Natural killer cell (primary cell): ENCODE measurements at regions not wholly inside any gene's neighbourhood (a gene's known extent, or its start where the extent isn't known, plus 50 kb on each side); places are given as distances from the start of the nearest gene placed in this dataset.
"Not testable (repeated sequence)": the region's sequence is repeated elsewhere in the genome, so short reads cannot be mapped to it uniquely, and the experiment has no call there.

ENCODE experiments used
- ATAC-seq, 3 donors: fragments of 150-1000 bp in 2 of 3; fragments of 200-7000 bp in 1 of 3; cut with Tn5 transposase; 1 replicate in 1 of 3; 2 replicates in 2 of 3; pipeline ENCODE4 v1.10.0; 2021; ENCODE audit warnings: mild to moderate bottlenecking in 2 of 3, moderate library complexity in 2 of 3
- DNase-seq, 2 donors: peaks; one replicate each; pipeline versions ENCODE4 v3.0.0 to v3.0.0-alpha.2; 2013 to 2021; ENCODE audit warnings: mixed read lengths in 1 of 2
- H3K27ac ChIP-seq: one replicate; pipeline ENCODE4 v1.5.1; 2013; ENCODE audit warnings: mild to moderate bottlenecking, low read length
- H3K27me3 ChIP-seq: one replicate; pipeline ENCODE4 v1.6.1; 2013; ENCODE audit warnings: low read length; ENCODE audit not compliant: control insufficient read depth, insufficient read depth
- H3K36me3 ChIP-seq: one replicate; pipeline ENCODE4 v1.6.1; 2013; ENCODE audit warnings: low read length; ENCODE audit not compliant: control insufficient read depth, insufficient read depth
- H3K4me1 ChIP-seq: one replicate; pipeline ENCODE4 v1.6.1; 2013; ENCODE audit warnings: low read length; ENCODE audit not compliant: control insufficient read depth, insufficient read depth
- H3K4me3 ChIP-seq: one replicate; pipeline ENCODE4 v1.5.1; 2013; ENCODE audit warnings: low read length
- H3K9me3 ChIP-seq: one replicate; pipeline ENCODE4 v1.6.1; 2013; ENCODE audit warnings: low read length; ENCODE audit not compliant: control insufficient read depth, insufficient read depth
- H3K27ac Mint-ChIP-seq, 2 donors: one replicate each; pipeline ENCODE4 v1.8.0; 2022; ENCODE audit warnings: mild to moderate bottlenecking in 2 of 2, mixed read lengths in 2 of 2, moderate library complexity in 1 of 2
- H3K27me3 Mint-ChIP-seq, 2 donors: one replicate each; pipeline ENCODE4 v1.8.0; 2022; ENCODE audit warnings: low read depth in 2 of 2, mixed read lengths in 2 of 2
- H3K36me3 Mint-ChIP-seq: one replicate; pipeline ENCODE4 v1.8.0; 2022; ENCODE audit warnings: mixed read lengths
- H3K4me1 Mint-ChIP-seq, 2 donors: one replicate each; pipeline ENCODE4 v1.8.0; 2022; ENCODE audit warnings: mixed read lengths in 2 of 2
- H3K4me3 Mint-ChIP-seq: one replicate; pipeline ENCODE4 v1.8.0; 2022; ENCODE audit warnings: mild to moderate bottlenecking, moderate library complexity, mixed read lengths
- H3K9me3 Mint-ChIP-seq, 2 donors: one replicate each; pipeline ENCODE4 v1.8.0; 2022; ENCODE audit warnings: mixed read lengths in 2 of 2
- WGBS: methylation state at CpG from one replicate; pipeline ENCODE4 v1.1.7; 2013; ENCODE audit warnings: missing lambda C conversion rate; ENCODE audit not compliant: insufficient coverage; 5-methylcytosine and 5-hydroxymethylcytosine counted together
- intact Hi-C: fragments of 100-400 bp; cut with micrococcal nuclease; formaldehyde crosslinking; loops from one replicate; pipeline ENCODE4 v1.14.2; 2022
- TF ChIP-seq, protein P1 (sequence below): fragments of 200-600 bp; IDR thresholded peaks from one replicate; pipeline ENCODE4 v1.8.0; 2022; ENCODE audit warnings: antibody characterized with exemption

DNA sequence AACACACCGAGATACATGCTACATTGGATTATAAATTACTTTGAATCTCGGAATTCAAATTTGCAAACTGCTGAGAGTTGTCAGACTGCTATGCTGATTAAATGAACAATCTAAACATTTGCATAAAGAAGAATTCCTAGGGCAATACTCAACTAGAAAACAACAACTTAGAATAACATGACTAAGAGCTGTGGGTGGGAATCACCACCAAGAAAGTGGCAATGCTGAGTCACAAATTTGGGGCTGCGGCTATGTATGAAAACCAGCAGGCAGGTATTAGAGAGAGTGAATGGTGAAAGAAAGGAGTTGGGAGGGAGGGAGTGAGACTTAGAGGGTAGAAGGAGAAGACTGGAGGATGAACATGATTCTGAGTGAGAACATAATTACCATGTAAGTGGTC lies 559.5 kb downstream of the PIK3C3 start:
- Mint-ChIP-seq H3K4me1 (no peaks in the 10 kb centered on the region), H3K27ac (no peak overlapping the region), H3K9me3 (peaks cover 15 to 23% of the 10 kb centered on the region in 2 donors), H3K36me3 (no peaks in the 10 kb centered on the region), H3K27me3 (no peaks in the 10 kb centered on the region), H3K4me3 (no peak overlapping the region)
- TF ChIP-seq, protein P1, sequence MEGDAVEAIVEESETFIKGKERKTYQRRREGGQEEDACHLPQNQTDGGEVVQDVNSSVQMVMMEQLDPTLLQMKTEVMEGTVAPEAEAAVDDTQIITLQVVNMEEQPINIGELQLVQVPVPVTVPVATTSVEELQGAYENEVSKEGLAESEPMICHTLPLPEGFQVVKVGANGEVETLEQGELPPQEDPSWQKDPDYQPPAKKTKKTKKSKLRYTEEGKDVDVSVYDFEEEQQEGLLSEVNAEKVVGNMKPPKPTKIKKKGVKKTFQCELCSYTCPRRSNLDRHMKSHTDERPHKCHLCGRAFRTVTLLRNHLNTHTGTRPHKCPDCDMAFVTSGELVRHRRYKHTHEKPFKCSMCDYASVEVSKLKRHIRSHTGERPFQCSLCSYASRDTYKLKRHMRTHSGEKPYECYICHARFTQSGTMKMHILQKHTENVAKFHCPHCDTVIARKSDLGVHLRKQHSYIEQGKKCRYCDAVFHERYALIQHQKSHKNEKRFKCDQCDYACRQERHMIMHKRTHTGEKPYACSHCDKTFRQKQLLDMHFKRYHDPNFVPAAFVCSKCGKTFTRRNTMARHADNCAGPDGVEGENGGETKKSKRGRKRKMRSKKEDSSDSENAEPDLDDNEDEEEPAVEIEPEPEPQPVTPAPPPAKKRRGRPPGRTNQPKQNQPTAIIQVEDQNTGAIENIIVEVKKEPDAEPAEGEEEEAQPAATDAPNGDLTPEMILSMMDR: no peak
- 78% methylated on average over 3 of the region's 3 CpGs for WGBS
- Histone ChIP-seq H3K9me3 (peaks cover 4% of the 10 kb centered on the region), H3K27me3 (no peaks in the 10 kb centered on the region), H3K4me1 (no peaks in the 10 kb centered on the region), H3K36me3 (no peaks in the 10 kb centered on the region), H3K27ac (no peak overlapping the region), H3K4me3 (no peak overlapping the region)
- ATAC-seq: no peak
- intact Hi-C loops: no loop called here
- DNase-seq: no peak

DNA sequence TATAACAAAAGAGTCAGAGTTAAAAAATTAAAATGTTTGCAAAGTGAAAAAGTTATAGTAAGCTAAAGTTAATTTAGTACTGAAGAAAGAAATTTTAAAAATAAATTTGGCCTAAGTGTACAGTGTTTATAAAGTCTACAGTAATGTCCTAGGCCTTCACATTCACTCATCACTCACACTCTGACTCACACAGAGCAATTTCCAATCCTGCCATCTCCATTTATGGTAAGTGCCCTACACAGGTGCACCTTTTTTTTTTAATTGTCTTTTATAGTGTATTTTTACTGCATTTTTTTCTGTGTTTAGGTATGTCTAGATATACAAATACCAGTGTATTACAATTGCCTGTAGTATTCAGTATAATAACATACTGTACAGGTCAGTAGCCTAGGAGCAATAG lies 562.9 kb downstream of the PIK3C3 start:
- no peak overlapping the region for H3K4me3 Mint-ChIP-seq
- H3K36me3 ChIP-seq: no peaks in the 10 kb centered on the region
- no peaks in the 10 kb centered on the region for H3K36me3 Mint-ChIP-seq
- H3K4me1 ChIP-seq: no peaks in the 10 kb centered on the region
- no peak overlapping the region for H3K27ac Mint-ChIP-seq
- H3K27ac ChIP-seq: no peak overlapping the region
- no peaks in the 10 kb centered on the region for H3K27me3 Mint-ChIP-seq
- no peak overlapping the region for H3K4me3 ChIP-seq
- TF ChIP-seq, protein P1: no peak
- no peaks in the 10 kb centered on the region for H3K27me3 ChIP-seq
- H3K9me3 Mint-ChIP-seq: peaks cover 13 to 18% of the 10 kb centered on the region in 2 donors
- peaks cover 4% of the 10 kb centered on the region for H3K9me3 ChIP-seq
- ATAC-seq: no peak
- intact Hi-C loops: no loop called here
- no peak for DNase-seq
- H3K4me1 Mint-ChIP-seq: no peaks in the 10 kb centered on the region

DNA sequence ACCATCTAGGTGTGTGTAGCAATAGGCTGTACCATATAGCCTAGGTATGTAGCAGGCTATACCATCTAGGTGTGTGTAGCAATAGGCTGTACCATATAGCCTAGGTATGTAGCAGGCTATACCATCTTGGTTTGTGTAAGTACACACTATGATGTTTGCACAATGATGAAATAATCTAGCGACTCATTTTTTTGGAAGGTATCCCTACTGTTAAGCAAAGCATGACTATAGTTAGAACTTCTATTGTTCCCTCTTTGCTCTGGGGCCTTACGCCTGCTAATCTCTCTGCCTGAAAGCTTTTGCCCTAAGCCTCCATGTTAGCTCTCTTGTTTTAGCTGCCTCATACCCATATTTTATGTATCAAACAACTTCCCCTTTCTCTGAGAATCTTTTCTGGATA lies 563.3 kb downstream of the PIK3C3 start:
- H3K36me3 Mint-ChIP-seq, H3K4me1 Mint-ChIP-seq, H3K27ac ChIP-seq, DNase-seq, H3K9me3 ChIP-seq, H3K27ac Mint-ChIP-seq, H3K4me1 ChIP-seq, H3K27me3 ChIP-seq, H3K36me3 ChIP-seq, H3K27me3 Mint-ChIP-seq, H3K4me3 Mint-ChIP-seq, intact Hi-C loops, H3K4me3 ChIP-seq: not testable (repeated sequence)
- 79% methylated on average over 2 of the region's 2 CpGs for WGBS
- H3K9me3 Mint-ChIP-seq: peaks cover 13 to 18% of the 10 kb centered on the region in 2 donors
- peak in 1 of 3 donors; percentile 27 for ATAC-seq

DNA sequence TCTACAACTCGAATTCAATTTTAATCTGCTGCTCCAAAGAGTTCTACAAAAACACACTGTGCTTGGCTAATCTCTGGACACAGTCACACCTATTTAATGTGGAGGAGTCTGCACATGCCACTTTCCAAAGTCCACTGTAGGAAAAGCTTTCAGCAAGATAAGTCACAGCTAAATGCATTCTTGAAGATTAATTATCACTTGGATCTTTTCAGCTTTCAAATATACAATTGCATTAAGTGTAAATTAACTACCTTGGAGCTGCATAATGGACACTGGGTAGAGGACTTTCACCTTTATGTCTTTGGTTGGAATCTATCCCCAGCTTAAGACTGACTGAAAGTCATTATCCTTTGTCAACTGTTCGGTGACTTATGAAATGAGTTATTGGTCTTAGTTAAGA lies 565.1 kb downstream of the PIK3C3 start:
- H3K4me3 Mint-ChIP-seq: no peak overlapping the region
- Histone ChIP-seq H3K27ac (no peak overlapping the region), H3K27me3 (no peaks in the 10 kb centered on the region), H3K4me3 (no peak overlapping the region), H3K36me3 (no peaks in the 10 kb centered on the region), H3K9me3 (no peaks in the 10 kb centered on the region), H3K4me1 (no peaks in the 10 kb centered on the region)
- H3K36me3 Mint-ChIP-seq: no peaks in the 10 kb centered on the region
- ATAC-seq: no peak
- WGBS: 72% methylated on average over 2 of the region's 2 CpGs
- intact Hi-C loops: no loop called here
- no peaks in the 10 kb centered on the region for H3K4me1 Mint-ChIP-seq
- no peaks in the 10 kb centered on the region for H3K27me3 Mint-ChIP-seq
- peaks cover 13 to 14% of the 10 kb centered on the region in 2 donors for H3K9me3 Mint-ChIP-seq
- TF ChIP-seq, protein P1: no peak
- no peak overlapping the region for H3K27ac Mint-ChIP-seq
- no peak for DNase-seq
